ELF-1 (cell line): ENCODE measurements at regions not wholly inside any gene's neighbourhood (a gene's known extent, or its start where the extent isn't known, plus 50 kb on each side); places are given as distances from the start of the nearest gene placed in this dataset.
"Not testable (repeated sequence)": the region's sequence is repeated elsewhere in the genome, so short reads cannot be mapped to it uniquely, and the experiment has no call there.

Experiments
- DNase-seq: peaks from one replicate; pipeline ENCODE4 v3.0.0-alpha.2; 2016; ENCODE audit warnings: low read depth, low spot score

DNA sequence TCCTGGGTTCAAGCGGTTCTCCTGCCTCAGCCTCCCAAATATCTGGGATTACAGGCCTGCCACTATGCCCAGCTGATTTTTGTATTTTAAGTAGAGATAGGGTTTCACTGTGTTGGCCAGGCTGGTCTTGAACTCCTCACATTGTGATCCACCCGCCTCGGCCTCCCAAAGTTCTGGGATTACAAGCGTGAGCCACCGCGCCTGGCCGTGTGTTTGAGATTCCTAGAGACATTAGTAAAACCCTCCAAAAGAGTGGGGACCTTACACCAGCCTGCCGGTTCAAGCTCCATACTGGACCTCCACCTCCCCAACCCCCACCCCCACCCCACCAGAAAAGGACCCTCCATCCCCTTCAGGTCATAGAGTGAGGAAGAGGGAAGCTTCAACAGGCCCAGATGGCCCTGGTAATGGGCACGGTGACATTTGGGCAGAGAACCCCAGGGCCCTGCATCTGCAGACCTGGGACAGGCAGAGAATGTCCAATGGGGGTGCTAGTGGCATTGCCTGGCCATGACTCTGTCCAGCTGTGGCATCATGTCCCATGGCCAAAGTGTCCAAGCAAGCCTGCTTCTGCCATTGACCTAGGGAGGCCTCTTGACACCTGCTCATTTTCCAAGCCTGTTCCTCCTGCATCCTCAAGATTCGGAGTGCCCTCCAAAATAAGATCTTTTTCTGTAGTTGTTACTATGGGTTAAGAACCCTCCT lies 108.9 kb upstream of the KLF13 start:
- DNase-seq = no peak

- no peak for DNase-seq
Observed at GRCh38 chr15:31219221-31219620, 107.4 kb upstream of the KLF13 start.

GRCh38 chr15:31221936-31222515 lies 104.6 kb upstream of the KLF13 start:
- peak; percentile 59 for DNase-seq

DNA sequence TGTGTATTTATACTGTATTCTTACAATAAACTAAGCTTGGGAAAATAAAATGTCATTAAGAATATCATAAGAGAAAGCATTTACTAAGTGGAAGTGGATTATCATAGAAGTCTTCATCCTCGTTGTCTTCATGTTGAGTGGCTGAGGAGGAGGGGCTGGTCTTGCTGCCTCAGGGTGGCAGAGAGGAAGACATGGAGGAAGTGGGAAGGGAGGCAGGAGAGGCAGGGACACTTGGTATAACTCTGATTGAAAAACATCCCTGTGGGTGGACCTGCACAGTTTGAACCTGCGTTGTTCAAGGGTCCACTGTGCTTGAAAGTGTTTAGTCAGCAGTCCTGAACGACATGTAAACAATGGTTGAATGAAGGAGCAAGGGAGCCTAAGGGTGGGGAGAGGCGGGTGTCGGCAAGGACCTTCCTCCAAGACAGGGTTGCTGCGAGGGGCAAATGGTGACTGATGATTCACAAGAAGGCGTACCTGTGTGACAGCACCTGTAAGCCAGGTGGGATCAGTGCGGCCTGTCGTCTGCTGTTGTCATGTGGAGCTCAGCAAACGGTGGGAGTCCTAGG lies 103.8 kb upstream of the KLF13 start:
- no peak for DNase-seq

DNA sequence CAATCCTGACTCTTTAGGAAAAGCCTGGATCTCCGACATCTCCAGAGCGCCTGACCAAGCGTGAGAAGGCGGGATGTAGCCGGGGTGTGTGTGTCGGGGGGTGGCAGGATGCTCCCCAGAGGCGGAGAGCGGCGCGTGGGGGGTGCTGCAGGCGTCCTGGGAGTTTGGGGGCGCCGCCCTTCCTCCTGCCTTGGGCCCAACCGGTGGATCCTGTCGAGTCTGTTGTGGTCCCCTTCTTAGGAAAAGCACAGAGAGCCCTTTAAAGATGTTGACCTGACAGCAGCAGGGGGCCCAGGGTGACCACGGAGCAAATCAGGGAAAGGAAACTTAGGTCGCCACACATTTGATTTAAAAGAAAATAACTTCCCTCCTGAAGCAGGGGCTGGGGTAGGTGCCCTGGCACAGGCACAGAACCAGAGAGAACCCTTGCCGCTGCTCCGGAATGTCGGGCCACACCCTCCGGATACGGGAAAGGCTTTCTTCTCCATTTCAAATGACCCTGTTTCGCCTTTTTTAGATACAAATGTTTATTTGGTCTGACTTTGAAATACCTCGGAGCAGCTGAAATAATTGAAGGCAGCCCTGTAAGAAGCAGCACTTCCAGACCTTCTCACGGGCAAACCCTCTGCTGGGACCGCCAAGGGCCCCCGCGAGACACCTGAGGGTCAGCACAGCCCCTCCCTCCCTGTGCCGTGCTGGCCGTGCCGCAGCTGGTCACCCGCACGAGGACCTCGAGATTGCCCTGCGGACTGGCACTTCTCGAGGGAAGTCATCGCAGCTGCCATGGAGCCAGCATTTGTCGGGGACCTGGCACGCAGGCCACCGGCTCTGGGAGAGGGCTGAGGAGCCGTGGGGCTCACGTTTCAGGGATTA lies 102.9 kb upstream of the KLF13 start:
- DNase-seq = no peak

- not testable (repeated sequence) for DNase-seq
Observed at GRCh38 chr15:31224661-31225060, 102.0 kb upstream of the KLF13 start.

DNA sequence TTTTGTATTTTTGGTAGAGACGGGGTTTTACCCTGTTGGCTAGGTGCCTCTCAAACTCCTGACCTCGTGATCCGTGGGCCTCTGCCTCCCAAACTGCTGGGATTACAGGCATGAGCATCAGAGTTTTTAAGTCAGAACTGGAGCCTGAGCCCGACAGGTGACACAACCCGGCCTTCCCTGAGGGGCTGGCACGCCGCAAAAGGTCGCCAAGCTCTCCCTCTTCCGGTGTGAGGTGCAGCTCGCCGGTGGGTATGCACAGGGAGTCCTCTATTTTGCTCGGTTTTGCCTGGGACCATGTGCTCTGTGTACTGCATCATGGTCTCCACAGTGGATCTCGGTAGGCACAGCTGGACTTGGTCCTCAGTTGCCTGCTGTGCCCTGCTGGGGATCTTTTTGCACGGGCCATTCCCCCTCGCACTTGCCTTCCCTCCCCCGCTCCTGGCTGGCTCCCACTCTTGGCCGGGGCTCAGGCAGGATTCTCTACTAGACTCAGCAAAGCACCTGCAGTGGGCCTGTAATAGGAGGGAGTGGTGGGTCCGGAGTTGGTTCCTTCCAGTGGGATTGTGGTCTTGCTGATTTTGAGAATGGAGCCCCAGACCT lies 101.2 kb upstream of the KLF13 start:
- no peak for DNase-seq

DNA sequence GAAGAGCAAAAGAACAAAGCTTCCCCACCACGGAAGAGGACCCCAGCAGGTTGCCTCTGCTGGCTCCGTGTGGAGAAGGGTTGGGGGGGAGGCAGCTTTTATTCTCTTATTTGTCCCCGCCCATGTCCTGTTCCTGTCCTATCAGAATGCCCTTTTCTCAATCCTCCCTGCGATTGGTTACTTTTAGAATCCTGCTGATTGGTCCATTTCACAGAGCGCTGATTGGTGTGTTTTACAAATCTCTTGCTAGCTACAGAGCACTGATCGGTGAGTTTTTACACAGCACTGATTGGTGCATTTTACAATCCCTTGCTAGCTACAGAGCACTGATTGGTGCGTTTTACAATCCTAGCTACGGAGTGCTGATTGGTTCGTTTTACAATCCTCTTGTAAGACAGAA lies 100.6 kb upstream of the KLF13 start:
- DNase-seq = no peak

DNA sequence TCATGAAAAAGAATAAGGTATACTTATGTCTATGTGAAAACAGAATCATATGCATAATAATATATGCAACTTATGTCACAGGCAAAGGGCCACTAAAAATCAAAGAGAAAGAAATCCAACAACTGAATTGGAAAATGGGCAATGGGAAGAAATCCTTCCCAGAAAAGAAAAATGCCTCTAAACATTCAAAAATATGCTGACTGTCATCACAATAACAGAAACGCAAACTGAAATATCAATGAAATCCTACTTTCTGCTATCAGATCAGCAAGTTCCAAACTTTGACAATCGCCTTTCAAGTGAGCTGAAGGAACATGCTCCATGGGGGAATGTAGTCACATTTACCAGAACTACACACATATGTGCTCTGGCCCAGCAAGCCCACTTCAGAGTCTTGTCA lies 99.4 kb upstream of the KLF13 start:
- no peak for DNase-seq

DNA sequence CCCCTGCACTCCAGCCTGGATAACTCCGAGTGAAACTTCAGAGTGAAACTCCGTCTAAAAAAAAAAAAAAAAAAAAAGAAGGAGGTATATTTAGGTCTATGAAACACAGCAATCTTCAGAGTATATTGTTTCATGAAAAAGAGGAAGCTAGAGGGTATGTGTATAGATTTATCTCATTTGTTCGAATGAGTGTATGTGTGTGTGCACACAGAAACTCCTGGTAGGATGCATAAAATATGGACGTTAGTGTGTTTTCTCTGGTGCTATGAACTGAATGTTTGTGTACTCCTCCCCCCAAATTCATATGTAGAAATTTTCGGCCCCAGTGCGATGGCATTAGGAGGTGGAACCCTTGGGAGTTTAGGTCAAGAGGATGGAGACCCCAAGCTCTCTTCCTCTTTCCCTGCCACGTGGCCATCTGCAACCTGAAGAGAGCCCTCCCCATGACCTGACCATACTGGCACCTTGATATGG lies 98.6 kb upstream of the KLF13 start:
- DNase-seq = no peak

GRCh38 chr15:31228980-31229826 lies 97.4 kb upstream of the KLF13 start:
- DNase-seq = peak; percentile 66

DNA sequence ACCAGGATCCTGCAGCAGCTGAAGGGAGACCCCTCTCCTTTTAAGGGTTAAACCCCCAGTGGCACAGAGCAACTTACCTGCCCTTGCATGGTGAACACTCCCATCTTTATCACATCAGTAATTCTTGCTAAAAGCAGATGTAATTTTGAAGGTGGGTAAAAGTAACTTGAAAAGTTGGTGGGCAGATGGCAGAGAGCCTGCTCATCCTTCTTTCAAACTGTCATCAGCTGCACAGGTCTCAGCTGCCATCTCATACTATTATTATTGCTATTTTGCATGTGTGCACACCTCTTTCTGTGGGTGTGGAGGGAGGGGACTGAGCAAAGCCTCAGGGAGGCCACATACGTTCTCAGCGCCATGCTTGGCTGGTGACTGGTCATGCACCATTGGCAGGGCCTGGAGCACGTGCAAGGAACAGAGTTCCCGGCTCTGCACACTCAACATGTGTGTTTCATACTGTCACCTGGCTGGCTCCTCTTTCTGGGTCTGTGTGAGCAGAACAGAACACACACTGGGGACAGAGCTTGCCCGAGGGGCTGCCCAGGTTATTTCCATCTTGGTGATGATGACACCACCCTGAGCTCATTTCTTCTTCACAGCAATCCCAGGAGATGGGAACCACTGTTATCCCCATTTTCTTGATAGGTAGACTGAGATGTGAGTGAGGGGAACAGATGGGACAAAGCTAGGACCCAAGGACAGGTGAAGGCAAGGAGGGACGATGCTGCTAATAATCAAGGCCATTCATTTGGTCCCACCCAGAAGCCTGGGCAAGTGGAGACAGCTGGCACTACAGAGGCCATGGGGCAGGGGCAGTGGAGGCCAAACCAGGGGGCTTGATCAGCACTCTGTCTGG lies 95.8 kb upstream of the KLF13 start:
- no peak for DNase-seq

DNA sequence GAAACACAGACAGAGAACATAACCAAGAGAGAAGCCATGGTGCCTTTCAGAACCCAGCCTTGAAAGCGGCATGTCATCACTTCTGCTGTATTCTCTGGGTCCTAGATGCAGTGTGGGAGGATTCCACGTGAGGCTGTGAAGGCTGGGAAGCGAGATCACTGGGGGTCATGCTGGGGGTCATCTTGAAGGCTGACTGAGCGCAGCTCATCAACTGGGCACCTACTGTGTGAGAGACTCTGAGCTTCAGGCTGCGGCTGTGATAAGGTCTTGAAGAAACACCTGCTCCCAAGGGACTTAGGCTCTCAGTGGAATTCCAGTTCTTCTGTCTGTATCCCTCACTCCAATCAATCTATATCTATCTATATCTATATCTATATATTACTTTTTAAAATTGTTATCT lies 91.8 kb upstream of the KLF13 start:
- no peak for DNase-seq

DNA sequence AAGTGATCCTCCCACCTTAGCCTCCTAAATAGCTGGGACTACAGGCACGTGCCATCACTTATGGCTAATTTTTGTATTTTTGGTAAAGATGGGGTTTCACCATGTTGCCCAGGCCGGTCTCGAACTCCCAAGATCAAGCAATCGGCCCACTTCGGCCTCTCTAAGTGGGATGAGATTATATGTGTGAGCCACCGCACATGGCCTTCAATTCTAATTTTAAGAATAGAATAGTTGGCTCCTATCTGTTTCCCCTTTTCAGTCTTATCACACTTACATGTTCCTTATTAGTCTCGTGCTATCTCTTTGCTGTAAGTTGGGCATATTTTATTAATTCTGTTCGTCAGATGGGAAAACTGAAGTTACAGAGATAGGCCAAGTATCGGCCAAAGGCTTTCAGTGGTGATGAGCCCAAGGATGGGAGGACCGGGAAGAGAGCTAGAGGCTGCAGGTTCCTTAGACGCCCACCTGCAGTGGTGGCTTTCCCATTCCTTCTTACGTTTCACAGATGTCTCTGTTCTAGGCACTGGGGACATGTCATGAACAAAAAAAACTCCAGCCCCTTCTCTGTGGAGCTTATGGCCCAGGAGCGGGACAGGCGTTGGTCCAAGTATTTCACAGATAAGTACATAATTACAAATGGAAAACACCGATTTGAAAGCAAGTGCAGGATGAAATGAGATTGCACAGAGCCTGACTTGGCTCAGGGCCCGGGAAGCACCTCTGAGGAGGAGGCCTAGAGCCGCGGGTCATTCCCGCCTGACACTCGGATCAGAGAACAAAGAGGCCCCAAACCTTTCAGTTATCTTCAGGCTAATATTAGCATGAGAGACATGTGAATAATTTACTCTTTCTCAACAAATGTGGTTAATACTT lies 91.1 kb upstream of the KLF13 start:
- no peak for DNase-seq

- peak; percentile 61 for DNase-seq
Observed at GRCh38 chr15:31236184-31237042, 90.2 kb upstream of the KLF13 start.

DNA sequence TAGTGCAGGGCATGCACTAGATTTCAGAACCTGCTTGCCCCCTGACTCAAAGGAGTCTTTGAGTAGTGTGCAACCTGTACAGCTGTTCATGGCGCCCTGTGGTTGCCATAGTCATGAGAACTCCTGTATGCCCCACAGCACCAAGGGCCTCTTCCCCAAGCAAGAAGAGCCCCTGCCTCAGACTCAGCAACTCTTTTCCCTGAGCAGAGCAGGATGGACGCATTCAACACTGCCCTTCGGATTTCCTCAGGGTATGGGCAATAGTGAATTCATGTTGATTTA lies 89.7 kb upstream of the KLF13 start:
- DNase-seq = no peak

DNA sequence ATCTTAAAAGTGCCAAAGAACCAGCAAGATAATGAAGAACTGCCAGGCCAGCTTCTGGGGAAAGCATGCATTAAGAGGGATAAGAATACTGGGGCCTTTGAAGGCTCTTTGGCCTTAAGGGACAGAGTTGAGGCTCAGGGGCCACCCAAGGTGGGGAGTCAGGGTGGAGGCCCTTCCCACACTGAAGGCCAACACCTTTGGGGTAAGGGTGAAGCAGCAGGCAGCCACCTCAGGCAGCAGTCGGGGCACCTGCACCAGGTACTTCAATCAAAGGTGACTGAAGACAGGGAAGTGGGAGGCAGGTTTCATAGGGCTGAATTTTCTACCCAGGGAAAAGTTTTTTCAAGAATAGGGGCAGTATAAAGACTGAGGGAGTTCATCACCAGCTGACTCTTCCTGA lies 87.7 kb upstream of the KLF13 start:
- no peak for DNase-seq

GRCh38 chr15:31239409-31239808 lies 87.2 kb upstream of the KLF13 start:
- no peak for DNase-seq
